ENCODE measurements at regions not wholly inside any gene's neighbourhood (a gene's known extent, or its start where the extent isn't known, plus 50 kb on each side); places are given as distances from the start of the nearest gene placed in this dataset.

GRCh38 chr22:27512283-27512761 lies 289.2 kb downstream of the MN1 start:
- Histone ChIP-seq H3K36me3 (ENCODE audit: control insufficient read depth in 1 of 2, insufficient read depth in 2 of 2, low read depth in 1 of 2, low read length in 2 of 2) (no peaks in the 10 kb centered on the region), H3K4me3 (ENCODE audit: insufficient read depth in 1 of 2, low read depth in 1 of 2, low read length in 2 of 2) (no peak overlapping the region), H3K23ac (ENCODE audit: low read length in 2 of 2) (no peak overlapping the region), H4K8ac (ENCODE audit: low read length) (no peak overlapping the region), H3K79me1 (replicated peaks; ENCODE audit: low read length, poor library complexity, severe bottlenecking) (no peaks in the 10 kb centered on the region), H3K27me3 (ENCODE audit: control insufficient read depth in 1 of 2, insufficient read depth in 1 of 2, low read length in 2 of 2) (no peaks in the 10 kb centered on the region), H3K18ac (ENCODE audit: low read depth in 1 of 2, low read length in 2 of 2) (peak overlapping the region in 1 of 2 experiments; percentile 64), H2BK120ac (ENCODE audit: low read depth, low read length) (no peak overlapping the region), H2BK15ac (ENCODE audit: low read depth, poor library complexity, severe bottlenecking) (no peak overlapping the region), H2BK5ac (ENCODE audit: low read depth, low read length, poor library complexity, severe bottlenecking) (no peak overlapping the region), H3K4me2 (ENCODE audit: low read length, poor library complexity, severe bottlenecking) (no peak overlapping the region), H3K4me1 (ENCODE audit: control insufficient read depth, insufficient read depth, low read depth, low read length) (peaks cover 13% of the 10 kb centered on the region), H3K4ac (ENCODE audit: low read depth in 1 of 2, low read length in 2 of 2) (no peak overlapping the region), H3K9ac (ENCODE audit: low read length) (peak overlapping the region; percentile 52), H3K14ac (ENCODE audit: low read length in 2 of 2) (no peak overlapping the region), H2AFZ (ENCODE audit: low read depth, low read length) (peak overlapping the region; percentile 18), H3K27ac (ENCODE audit: low read length, poor library complexity, severe bottlenecking) (peak overlapping the region; percentile 51), H3K9me3 (ENCODE audit: control insufficient read depth, low read length) (no peaks in the 10 kb centered on the region), H2AK5ac (ENCODE audit: low read length, severe bottlenecking) (no peak overlapping the region), H2BK12ac (ENCODE audit: low read length in 2 of 2) (no peak overlapping the region), H4K91ac (ENCODE audit: low read length) (no peak overlapping the region)
- 59% methylated on average over 11 of the region's 13 CpGs for WGBS
- DNase-seq, result peak; percentile 84

- no peaks in the 10 kb centered on the region for H3K79me1 ChIP-seq (replicated peaks; ENCODE audit: low read length, poor library complexity, severe bottlenecking)
- H3K4me1 ChIP-seq (ENCODE audit: control insufficient read depth, insufficient read depth, low read depth, low read length), result peaks cover 13% of the 10 kb centered on the region
- no peak overlapping the region for H3K4me3 ChIP-seq (ENCODE audit: insufficient read depth in 1 of 2, low read depth in 1 of 2, low read length in 2 of 2)
- no peak overlapping the region for H2BK120ac ChIP-seq (ENCODE audit: low read depth, low read length)
- H3K36me3 ChIP-seq (ENCODE audit: control insufficient read depth in 1 of 2, insufficient read depth in 2 of 2, low read depth in 1 of 2, low read length in 2 of 2), result no peaks in the 10 kb centered on the region
- no peak overlapping the region for H3K18ac ChIP-seq (ENCODE audit: low read depth in 1 of 2, low read length in 2 of 2)
- no peak for DNase-seq
- H2AFZ ChIP-seq (ENCODE audit: low read depth, low read length), result no peak overlapping the region
- H3K9me3 ChIP-seq (ENCODE audit: control insufficient read depth, low read length), result no peaks in the 10 kb centered on the region
- H2AK5ac ChIP-seq (ENCODE audit: low read length, severe bottlenecking), result no peak overlapping the region
- H4K91ac ChIP-seq (ENCODE audit: low read length), result no peak overlapping the region
- H2BK15ac ChIP-seq (ENCODE audit: low read depth, poor library complexity, severe bottlenecking), result no peak overlapping the region
- no peak overlapping the region for H3K4me2 ChIP-seq (ENCODE audit: low read length, poor library complexity, severe bottlenecking)
- no peak overlapping the region for H2BK12ac ChIP-seq (ENCODE audit: low read length in 2 of 2)
- no peak overlapping the region for H3K23ac ChIP-seq (ENCODE audit: low read length in 2 of 2)
- H3K27me3 ChIP-seq (ENCODE audit: control insufficient read depth in 1 of 2, insufficient read depth in 1 of 2, low read length in 2 of 2), result no peaks in the 10 kb centered on the region
- H4K8ac ChIP-seq (ENCODE audit: low read length), result no peak overlapping the region
- no peak overlapping the region for H3K14ac ChIP-seq (ENCODE audit: low read length in 2 of 2)
- no CpG with 5 or more reads among the region's 2 CpGs for WGBS
- H3K4ac ChIP-seq (ENCODE audit: low read depth in 1 of 2, low read length in 2 of 2), result no peak overlapping the region
- peak overlapping the region; percentile 52 for H3K9ac ChIP-seq (ENCODE audit: low read length)
- no peak overlapping the region for H2BK5ac ChIP-seq (ENCODE audit: low read depth, low read length, poor library complexity, severe bottlenecking)
- H3K27ac ChIP-seq (ENCODE audit: low read length, poor library complexity, severe bottlenecking), result no peak overlapping the region
These were observed 288.5 kb downstream of the MN1 start for GRCh38 chr22:27513021-27513420.

- H3K4me2 ChIP-seq (ENCODE audit: low read length, poor library complexity, severe bottlenecking), result no peak overlapping the region
- H2AK5ac ChIP-seq (ENCODE audit: low read length, severe bottlenecking), result no peak overlapping the region
- no peak overlapping the region for H3K9ac ChIP-seq (ENCODE audit: low read length)
- H3K4me1 ChIP-seq (ENCODE audit: control insufficient read depth, insufficient read depth, low read depth, low read length), result peaks cover 16% of the 10 kb centered on the region
- H3K36me3 ChIP-seq (ENCODE audit: control insufficient read depth in 1 of 2, insufficient read depth in 2 of 2, low read depth in 1 of 2, low read length in 2 of 2), result no peaks in the 10 kb centered on the region
- no peaks in the 10 kb centered on the region for H3K79me1 ChIP-seq (replicated peaks; ENCODE audit: low read length, poor library complexity, severe bottlenecking)
- H3K14ac ChIP-seq (ENCODE audit: low read length in 2 of 2), result no peak overlapping the region
- no peak overlapping the region for H3K23ac ChIP-seq (ENCODE audit: low read length in 2 of 2)
- no peak for DNase-seq
- H3K27ac ChIP-seq (ENCODE audit: low read length, poor library complexity, severe bottlenecking), result no peak overlapping the region
- H3K9me3 ChIP-seq (ENCODE audit: control insufficient read depth, low read length), result no peaks in the 10 kb centered on the region
- no peak overlapping the region for H2BK5ac ChIP-seq (ENCODE audit: low read depth, low read length, poor library complexity, severe bottlenecking)
- H2BK120ac ChIP-seq (ENCODE audit: low read depth, low read length), result no peak overlapping the region
- H2AFZ ChIP-seq (ENCODE audit: low read depth, low read length), result no peak overlapping the region
- no peak overlapping the region for H2BK12ac ChIP-seq (ENCODE audit: low read length in 2 of 2)
- no peak overlapping the region for H3K4ac ChIP-seq (ENCODE audit: low read depth in 1 of 2, low read length in 2 of 2)
- no peak overlapping the region for H2BK15ac ChIP-seq (ENCODE audit: low read depth, poor library complexity, severe bottlenecking)
- H4K8ac ChIP-seq (ENCODE audit: low read length), result no peak overlapping the region
- 90% methylated on average over 9 of the region's 9 CpGs for WGBS
- no peak overlapping the region for H4K91ac ChIP-seq (ENCODE audit: low read length)
- no peaks in the 10 kb centered on the region for H3K27me3 ChIP-seq (ENCODE audit: control insufficient read depth in 1 of 2, insufficient read depth in 1 of 2, low read length in 2 of 2)
- H3K18ac ChIP-seq (ENCODE audit: low read depth in 1 of 2, low read length in 2 of 2), result no peak overlapping the region
- H3K4me3 ChIP-seq (ENCODE audit: insufficient read depth in 1 of 2, low read depth in 1 of 2, low read length in 2 of 2), result no peak overlapping the region
These were observed 286.7 kb downstream of the MN1 start for GRCh38 chr22:27514601-27515523.

- Histone ChIP-seq H2BK12ac (ENCODE audit: low read length in 2 of 2) (no peak overlapping the region), H3K36me3 (ENCODE audit: control insufficient read depth in 1 of 2, insufficient read depth in 2 of 2, low read depth in 1 of 2, low read length in 2 of 2) (no peaks in the 10 kb centered on the region), H3K4me3 (ENCODE audit: insufficient read depth in 1 of 2, low read depth in 1 of 2, low read length in 2 of 2) (no peak overlapping the region), H3K4ac (ENCODE audit: low read depth in 1 of 2, low read length in 2 of 2) (no peak overlapping the region), H3K23ac (ENCODE audit: low read length in 2 of 2) (no peak overlapping the region), H3K27ac (ENCODE audit: low read length, poor library complexity, severe bottlenecking) (no peak overlapping the region), H3K18ac (ENCODE audit: low read depth in 1 of 2, low read length in 2 of 2) (no peak overlapping the region), H3K79me1 (replicated peaks; ENCODE audit: low read length, poor library complexity, severe bottlenecking) (no peaks in the 10 kb centered on the region), H3K4me1 (ENCODE audit: control insufficient read depth, insufficient read depth, low read depth, low read length) (peaks cover 4% of the 10 kb centered on the region), H2BK15ac (ENCODE audit: low read depth, poor library complexity, severe bottlenecking) (peak overlapping the region; percentile 6), H3K27me3 (ENCODE audit: control insufficient read depth in 1 of 2, insufficient read depth in 1 of 2, low read length in 2 of 2) (peaks cover 0 to 3% of the 10 kb centered on the region in 2 experiments), H3K9me3 (ENCODE audit: control insufficient read depth, low read length) (no peaks in the 10 kb centered on the region), H3K14ac (ENCODE audit: low read length in 2 of 2) (peak overlapping the region in 1 of 2 experiments; percentile 26), H2AK5ac (ENCODE audit: low read length, severe bottlenecking) (no peak overlapping the region), H3K4me2 (ENCODE audit: low read length, poor library complexity, severe bottlenecking) (no peak overlapping the region), H3K9ac (ENCODE audit: low read length) (no peak overlapping the region), H2BK120ac (ENCODE audit: low read depth, low read length) (no peak overlapping the region), H4K91ac (ENCODE audit: low read length) (no peak overlapping the region), H2AFZ (ENCODE audit: low read depth, low read length) (no peak overlapping the region), H4K8ac (ENCODE audit: low read length) (no peak overlapping the region), H2BK5ac (ENCODE audit: low read depth, low read length, poor library complexity, severe bottlenecking) (no peak overlapping the region)
- no peak for DNase-seq
- 87% methylated on average over 6 of the region's 7 CpGs for WGBS
These were observed 284.0 kb downstream of the MN1 start for GRCh38 chr22:27517361-27518155.
